GM18502 (cell line): ENCODE measurements at regions not wholly inside any gene's neighbourhood (a gene's known extent, or its start where the extent isn't known, plus 50 kb on each side); places are given as distances from the start of the nearest gene placed in this dataset.

Source experiments
- ATAC-seq: cut with Tn5 transposase; IDR thresholded peaks from one replicate; pipeline ENCODE4 v1.9.1; 2021; ENCODE audit warnings: mild to moderate bottlenecking; ENCODE audit not compliant: unreplicated experiment, poor library complexity

DNA sequence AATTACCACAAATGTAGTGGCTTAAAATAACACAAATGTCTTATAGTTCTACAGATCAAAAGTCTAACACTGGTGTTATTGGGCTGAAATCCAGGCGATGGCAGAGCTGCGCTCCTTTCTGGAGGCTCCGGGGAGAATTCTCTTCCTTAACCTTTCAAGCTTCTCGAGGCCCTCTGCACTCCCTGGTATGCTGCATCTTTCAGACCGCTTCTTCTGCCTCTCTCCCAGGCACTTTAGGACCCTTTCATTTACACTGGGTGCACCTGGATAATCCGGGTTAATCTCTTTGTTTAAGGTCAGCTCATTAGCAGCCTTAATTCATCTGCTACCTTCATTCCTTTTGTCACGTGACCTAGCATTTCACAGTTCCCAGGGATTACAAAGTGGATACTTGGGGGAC lies 211.3 kb upstream of the RFC3 start:
- ATAC-seq: no peak

DNA sequence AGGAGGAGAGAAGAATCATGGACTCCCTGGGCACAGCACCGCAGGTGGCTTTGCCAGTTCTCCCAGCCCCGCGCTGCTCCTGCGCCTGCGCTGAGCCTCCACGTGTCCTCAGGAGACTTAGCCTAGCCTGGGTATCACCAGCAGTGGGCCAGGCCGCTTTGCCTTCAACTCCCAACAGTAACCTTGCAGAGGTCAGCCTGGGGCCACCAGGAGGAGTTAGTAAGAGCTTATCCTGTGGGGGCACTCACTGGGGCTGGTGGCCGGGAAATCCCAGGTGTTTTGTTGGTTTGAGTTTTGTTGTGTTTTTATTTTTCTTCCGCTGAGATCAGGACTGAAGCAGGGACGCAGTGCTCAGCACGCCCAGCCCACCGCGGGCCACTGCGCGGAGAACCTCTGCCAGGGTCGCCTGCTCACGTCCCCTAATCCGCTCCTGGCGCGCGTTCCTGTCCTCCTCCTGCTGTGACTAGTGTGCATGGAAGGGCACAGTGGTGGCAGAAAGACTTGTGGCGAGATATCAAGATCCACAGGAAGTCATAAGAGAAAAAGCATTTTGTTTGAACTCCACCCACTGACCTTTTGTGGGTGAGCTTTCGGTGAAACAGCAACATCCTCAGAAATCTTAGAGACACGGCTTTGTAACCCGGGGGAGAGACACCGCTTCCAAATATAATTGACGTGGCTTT lies 207.4 kb upstream of the RFC3 start:
- ATAC-seq: no peak

DNA sequence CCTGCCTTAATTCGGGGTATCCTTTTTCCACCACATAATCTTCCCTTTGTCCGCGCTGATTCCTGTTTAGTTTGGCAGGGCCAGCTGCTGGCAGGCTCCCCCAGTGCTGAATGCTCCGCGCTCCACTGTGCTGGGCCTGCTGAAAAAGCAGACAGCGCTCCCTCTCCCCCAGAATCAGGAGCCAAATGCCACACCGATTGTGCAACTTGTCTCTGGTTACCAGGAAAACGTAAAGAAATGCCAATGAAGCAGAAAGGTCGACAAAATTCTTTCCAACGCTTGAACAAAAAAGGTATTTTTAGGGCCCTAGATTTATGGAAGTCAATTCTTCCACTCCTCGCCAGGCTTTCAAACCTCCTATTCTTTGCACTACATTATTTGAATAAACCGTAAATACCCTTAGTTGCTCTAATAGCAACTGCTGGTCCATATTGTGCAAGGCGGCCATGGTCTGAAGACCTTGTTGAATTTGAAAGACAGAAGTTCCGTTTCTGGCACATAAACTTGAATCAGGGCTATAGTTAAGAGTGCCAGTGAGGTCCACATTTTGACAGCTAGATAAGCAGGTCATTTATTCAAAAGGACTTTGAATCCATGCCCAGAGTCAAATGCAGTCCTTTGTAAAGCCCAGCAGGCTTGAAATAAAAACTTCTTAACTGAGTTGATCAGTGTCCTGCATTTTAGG lies 206.7 kb upstream of the RFC3 start:
- no peak for ATAC-seq

DNA sequence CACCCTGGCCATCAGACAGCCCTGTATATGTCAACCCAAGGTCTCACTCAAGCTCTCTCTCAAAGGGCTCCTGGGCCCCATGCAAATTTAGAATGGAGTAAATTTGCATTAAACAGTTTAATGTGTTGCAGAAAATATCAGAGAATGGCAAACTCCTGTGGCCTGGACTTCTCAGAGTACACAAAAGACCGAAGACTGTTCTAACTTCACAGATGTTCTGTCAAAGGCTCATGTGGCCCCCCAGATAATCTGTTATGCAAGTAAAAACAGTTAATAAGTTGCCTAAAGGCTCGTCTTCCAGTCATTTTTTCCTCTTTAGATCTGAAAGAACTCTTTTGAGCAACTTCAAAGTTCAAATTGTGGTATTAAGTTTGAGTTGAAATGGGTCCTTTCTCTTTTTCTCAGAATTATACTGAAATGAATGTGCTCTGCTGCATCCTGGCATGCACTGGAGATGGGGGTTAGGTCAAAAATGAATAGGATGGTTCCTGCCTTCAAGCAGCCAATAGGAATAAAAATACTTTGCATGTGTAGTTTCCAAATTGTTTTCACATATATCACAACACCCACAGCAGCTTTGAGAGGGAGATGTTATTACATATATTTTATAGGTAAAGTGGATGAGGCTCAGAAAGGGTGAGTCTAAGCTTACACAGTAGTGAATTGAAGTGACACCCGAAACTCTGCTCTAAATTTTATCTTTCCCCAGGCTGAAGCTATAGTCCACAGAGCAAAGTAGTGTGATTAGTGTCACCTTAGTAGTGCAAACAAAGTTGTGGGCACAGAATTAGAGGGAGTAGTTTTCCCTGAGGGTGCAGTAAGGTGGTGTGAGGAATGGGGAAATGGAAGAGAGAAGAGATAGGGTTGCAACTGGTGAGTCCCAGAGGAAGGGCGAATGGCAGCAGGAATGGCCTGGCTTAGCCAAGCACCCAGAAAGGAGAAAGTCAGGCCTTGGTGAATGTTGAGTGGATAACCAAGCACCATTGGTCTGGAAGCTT lies 205.0 kb upstream of the RFC3 start:
- ATAC-seq: peak; percentile 65

DNA sequence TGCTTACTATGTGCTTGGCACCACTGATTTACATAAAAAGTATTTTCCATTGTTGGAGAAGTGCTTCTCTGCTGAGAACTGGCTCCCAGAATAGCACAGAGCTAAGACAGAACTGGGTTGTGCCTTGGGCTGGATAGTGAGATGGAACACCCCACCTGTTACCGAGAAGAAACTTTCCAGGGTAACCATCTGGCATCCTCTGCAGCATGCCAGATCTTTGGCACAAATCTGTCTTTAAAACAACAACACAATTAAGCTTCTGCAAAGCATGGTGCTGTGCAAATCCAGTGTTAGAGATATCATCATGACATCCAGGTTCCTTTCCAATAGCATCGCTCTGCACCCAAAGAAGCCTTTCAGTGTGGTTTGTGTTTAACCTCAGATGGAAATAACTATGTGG lies 202.5 kb upstream of the RFC3 start:
- no peak for ATAC-seq

DNA sequence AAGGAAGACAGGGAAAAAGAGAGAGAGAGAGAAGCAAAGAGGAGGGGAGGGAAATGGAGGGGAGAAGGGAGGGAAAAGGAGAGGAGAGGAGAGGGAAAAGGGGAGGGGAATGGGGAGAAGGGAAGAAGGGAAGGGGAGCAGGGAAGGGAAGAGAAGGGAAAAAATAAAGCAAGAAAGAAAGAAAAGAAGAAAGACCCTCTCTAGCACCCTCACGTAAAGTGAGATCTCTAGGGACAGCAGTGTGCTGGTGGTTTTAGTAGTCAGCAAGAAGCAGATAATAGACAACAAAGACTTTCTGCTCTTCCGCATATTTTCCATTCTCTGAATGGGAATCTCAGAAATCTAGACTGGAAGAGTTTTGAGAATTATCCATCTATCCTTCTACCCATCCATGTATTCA lies 201.8 kb upstream of the RFC3 start:
- ATAC-seq: no peak

DNA sequence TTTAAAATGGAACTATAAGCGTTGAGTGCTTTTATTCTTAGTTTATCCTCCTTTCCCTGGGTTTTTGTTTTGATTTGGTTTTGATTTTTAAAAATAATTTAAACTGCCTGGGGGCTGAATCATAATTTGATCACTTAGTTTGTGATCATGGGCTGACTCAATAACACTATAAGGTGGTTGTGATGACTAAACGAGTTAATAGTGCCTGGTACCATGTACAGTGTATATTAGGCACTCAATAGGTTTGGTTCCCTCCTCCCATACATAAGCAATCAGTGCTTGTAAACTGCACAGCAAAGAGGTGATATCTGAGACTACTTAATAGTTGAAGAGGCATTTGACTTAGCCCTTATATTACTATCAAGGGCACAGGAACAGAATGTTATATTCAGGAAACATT lies 200.9 kb upstream of the RFC3 start:
- ATAC-seq: no peak

DNA sequence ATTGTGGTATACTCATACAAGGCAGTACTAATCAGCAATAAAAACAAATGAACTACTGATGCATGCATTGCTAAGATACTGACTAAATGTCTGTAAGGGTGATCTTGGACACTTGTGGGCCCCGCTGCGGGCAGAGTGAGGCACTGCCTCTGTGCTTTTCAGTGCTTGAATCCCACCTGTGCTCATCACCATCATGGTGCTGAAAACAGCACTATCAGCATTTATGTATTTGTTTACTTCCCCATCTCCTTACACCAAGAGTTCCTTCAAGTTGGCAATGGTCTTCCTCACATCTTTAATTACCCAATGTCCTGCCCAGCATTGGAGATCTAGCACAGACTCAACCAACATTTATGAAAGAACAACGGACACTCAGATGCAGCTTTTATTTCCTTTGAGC lies 193.7 kb upstream of the RFC3 start:
- no peak for ATAC-seq

DNA sequence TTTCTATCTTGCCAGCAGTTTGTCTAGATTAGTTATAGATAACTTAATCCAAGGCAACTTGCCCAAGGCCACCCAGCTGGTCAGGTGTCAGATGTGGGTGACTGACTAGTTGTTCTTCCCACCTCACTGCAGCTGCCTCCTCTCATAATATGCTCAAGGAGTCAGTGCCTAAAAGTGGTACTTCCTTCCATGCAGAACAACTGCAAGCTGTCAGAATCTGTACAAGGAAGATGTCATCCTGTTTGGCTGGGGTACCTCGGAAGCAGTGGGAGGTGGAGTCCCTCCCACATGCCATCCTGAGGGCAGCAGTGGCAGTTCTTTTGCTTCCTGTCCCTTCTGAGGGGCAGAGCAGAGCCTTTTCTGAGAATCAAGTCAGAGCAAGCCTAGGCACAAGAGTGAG lies 193.2 kb upstream of the RFC3 start:
- ATAC-seq: no peak

DNA sequence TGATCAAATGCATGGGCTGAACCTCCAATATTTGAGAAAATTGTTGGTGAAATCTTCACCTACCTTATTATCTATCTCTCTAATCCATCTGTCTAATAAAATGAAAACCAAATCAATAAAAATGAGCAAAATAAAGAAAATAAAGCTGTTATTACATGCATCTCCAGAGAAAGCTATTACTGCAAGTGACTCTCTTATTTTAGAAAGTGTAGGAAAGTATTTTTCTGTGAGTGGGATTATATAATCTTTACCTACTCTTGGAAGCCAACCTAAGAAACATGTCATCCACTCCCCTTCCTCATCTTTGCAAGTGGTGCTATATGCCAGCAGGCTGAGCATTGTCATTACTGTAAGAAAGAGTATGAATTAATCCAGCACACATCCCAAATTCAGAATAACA lies 191.5 kb upstream of the RFC3 start:
- no peak for ATAC-seq

DNA sequence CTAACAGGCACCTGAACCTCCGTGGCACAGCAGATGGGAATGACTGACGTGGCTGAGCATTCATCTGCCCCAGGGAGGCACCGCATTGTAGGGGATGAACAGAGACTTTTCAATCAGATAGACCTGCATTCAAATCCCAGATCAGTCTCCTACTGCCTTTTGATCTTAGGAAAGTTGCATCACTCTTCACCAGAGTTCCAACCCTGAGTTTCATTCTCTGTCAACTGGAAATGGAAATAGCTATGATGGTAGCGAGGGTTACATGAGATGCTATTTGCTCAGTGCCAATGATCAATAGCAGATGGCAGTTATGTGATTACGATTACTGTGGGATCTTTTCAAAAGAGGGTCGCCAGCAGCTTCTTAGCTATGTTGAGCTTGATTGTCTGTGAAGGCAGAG lies 189.3 kb upstream of the RFC3 start:
- no peak for ATAC-seq

DNA sequence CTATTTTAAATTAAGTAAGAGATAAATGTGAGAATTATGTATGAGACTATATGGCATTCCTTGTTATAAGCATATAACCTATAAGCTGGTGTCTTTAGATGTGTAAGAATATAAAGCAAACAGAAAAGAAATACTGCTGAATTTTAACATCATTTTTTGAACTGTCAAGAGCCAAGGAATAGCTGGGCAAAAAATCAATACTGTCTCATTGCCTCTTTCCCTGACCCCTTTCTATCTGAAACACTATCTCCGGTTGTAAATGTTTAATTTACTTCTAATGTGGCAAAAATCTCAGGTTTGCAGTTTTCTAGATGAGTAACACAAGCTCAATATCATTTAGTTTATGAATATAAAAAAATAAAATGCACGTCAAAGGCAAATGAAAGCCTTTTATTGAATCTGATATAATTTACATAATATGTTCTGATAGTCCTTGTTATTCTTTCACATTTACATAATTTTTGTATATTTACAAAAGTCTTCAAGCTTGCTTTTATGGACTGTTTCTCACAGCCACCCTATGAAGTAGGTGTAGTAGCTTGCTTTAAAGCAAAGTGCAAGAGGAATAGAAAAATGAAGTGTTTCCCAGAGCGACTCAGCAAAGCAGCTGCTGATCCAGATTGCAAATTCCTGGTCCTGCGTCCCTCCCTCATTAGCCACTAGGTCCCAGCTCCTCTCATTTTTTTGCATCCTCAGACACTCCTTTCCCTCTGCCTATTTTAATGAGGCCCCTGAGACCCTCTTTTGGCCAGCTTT lies 188.2 kb upstream of the RFC3 start:
- no peak for ATAC-seq

DNA sequence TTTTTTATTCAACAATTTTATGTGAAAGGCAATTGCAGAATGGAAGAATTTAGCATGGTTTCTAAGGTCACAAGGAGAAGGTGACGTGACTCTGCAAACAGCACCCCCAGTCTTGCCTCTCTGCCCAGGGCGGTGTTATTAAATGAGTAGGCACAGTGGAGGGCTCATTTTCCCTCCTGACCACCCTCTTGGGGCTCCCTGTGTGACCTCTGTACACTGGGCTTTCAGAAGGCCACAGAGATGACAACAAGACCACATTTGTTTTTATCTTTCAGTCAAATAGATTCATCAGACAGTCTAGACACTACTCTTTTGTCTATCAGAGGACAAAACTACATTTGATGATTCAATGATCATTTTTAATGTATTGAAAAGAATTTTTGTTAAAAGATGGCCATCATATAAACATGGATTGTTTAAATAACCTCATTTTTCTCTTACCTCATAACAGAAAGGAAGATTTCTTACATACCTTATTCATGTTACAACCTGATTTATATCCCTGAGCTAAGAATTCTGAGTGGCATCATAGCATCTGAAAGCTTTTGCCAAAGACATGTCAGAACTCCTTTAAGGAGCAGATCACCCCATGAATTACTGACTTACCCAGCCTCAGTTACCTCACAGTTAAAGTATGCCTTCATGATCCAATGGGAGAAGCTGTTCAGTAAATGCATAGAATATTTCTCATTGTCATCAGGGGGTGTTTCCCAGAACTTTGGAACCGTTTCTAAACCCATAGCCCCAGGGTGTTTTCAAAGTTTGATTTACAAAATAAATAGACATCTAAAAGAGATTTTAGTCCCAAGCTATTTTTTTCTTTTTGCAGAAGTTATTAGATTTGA lies 184.0 kb upstream of the RFC3 start:
- ATAC-seq: no peak

DNA sequence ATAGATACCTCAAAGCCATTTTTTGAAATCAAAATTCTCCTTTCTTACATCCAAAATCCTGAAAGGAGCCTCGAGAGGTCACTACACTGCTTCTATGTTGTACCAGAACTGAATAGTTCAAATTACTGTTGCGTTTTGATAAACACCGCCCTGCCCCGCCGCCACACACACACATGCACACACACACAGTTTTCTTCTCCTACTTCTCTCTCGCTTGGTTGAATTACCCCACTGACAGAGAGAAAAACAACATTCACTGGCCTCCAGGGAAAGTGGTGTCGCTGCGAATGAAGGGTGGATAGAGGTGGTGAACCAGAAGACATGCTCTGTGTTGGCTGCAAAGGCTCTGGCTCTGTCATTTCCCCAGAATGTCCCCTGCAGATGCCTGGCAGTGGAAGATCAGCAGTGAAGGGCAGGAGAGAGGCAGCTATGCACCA lies 183.4 kb upstream of the RFC3 start:
- ATAC-seq: no peak

DNA sequence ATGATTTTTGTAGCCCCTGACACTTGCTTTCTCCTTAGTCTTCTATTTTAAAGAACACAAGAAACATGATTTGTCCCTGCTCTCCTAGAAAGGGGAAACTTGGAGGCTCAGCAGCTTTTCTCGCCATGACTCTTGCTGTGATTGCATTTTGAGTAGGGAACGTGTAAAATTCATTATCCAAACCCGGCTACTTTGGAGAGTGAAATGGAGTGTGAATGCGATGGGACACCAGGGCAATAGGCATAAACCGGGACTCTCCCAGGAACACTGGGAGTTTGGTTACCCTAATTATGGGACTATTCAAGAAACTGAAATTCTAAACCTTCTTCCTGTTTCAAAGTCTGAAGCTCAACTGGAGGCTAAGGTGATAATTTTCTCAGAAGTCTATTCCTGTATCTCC lies 181.7 kb upstream of the RFC3 start:
- ATAC-seq: no peak

DNA sequence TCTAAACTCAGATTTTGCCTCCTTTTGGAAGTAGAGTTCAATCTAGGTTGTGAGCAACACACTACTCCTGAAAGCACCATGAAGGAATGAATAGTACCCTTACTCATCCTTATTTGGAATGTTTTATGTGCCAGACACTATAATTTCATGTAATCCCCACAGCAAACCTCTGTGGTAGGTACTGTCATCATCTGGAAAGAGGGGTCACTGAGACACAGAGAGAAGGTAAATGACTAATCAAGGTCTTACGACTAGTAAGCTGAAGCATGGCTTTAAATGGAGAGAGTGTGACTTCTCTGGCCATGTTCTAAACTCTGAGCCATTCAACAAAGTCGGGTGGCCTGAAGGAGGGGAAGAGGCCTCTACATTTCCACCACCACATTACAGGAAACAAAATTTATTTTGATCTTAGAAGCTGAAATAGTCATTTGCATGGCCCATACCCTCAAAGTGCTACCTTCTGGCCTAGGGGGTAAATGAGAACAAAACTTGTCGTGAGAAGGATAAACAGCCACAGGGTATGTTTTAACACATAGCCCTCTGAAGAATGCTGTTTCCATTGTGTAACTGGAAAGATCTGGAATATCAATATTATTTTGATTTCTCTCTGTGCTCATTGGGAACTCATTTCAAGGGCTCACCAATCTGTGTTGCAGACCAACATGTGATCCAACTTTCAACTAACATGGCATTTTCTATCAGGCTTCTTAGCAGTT lies 180.8 kb upstream of the RFC3 start:
- ATAC-seq: no peak

DNA sequence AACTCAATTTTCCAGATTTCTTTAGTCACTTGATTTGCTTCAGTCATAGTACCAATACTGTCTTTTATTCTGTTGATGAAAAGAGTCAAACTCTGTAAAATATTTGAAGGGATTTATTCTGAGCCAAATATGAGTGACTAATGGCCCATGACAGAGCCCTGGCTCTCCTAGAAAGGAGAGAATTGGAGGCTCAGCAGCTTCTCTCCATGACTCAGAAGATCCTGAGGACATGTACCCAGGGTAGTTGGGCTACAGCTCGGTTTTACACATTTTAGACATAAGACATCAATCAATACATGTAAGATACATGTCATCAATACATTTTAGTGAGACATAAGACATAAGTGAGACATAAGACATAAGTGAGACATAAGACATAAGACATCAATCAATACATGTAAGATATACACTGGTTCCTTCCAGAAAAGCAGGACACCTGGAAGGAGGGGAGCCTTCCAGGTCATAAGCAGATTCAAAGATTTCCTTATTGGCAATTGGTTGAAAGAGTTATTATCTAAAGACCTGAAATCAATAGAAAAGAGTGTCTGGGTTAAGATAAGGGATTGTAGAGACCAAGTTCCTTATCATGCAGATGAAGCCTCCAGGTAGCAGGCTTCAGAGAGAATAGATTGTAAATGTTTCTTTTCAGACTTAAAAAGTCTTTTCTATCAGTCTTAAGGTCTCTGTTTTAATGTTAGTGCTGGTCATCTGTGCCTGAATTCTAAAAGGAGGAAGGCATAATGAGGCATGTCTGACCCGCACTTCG lies 179.8 kb upstream of the RFC3 start:
- no peak for ATAC-seq

DNA sequence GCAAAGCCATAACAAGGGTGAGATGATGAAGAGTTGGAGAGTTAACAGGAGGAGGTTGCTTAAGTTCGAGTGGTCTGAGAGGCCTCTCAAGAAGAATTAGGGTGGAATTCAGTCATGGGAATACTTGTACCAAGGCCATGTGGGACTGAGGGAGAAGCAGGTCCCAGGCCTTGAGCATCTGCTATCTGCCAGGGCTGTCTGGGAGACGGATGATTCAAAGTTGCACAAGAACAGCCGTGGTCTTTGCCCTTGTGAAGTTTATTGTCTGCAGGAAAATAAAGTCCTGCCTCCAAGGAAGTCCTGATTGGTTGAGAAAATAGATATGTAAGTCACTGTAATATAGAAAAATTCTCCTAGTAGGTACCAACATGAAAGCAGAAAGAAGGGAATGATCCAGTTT lies 178.8 kb upstream of the RFC3 start:
- no peak for ATAC-seq
